ENCODE measurements at regions not wholly inside any gene's neighbourhood (a gene's known extent, or its start where the extent isn't known, plus 50 kb on each side); places are given as distances from the start of the nearest gene placed in this dataset.

- Mint-ChIP-seq H3K4me3 (no peak overlapping the region), H3K4me1 (no peaks in the 10 kb centered on the region), H3K27ac (no peak overlapping the region), H3K36me3 (no peaks in the 10 kb centered on the region), H3K27me3 (ENCODE audit: insufficient read depth, low read depth) (no peaks in the 10 kb centered on the region), H3K9me3 (no peaks in the 10 kb centered on the region)
- Histone ChIP-seq H3K27me3 (no peaks in the 10 kb centered on the region), H4K20me1 (ENCODE audit: low read depth) (no peaks in the 10 kb centered on the region), H3K36me3 (no peaks in the 10 kb centered on the region), H2AFZ (replicated peaks) (peak overlapping the region; percentile 37), H3F3A (ENCODE audit: low read depth) (no peaks in the 10 kb centered on the region), H3K4me2 (no peak overlapping the region), H3K9me3 (ENCODE audit: low read depth) (no peaks in the 10 kb centered on the region), H3K9ac (no peak overlapping the region), H3K79me2 (ENCODE audit: low read depth) (no peaks in the 10 kb centered on the region), H3K4me1 (no peaks in the 10 kb centered on the region), H3K27ac (no peak overlapping the region), H3K4me3 (no peak overlapping the region)
- TF ChIP-seq EZH2phosphoT487 (IDR thresholded peaks at IDR 0.05), result no peak
- no peak for TF ChIP-seq EZH2 (IDR thresholded peaks at IDR 0.05)
- no peak for TF ChIP-seq CTCF (IDR thresholded peaks at IDR 0.05)
- no peak for DNase-seq (ENCODE audit: low spot score)
These were observed 148.2 kb upstream of the RIPOR2 start for GRCh38 chr6:25083784-25084507.

- H3K4me3 Mint-ChIP-seq, result no peak overlapping the region
- H3K9me3 ChIP-seq (ENCODE audit: low read depth), result no peaks in the 10 kb centered on the region
- H3K9me3 Mint-ChIP-seq, result no peaks in the 10 kb centered on the region
- DNase-seq (ENCODE audit: low spot score), result no peak
- no peak overlapping the region for H3K4me3 ChIP-seq
- peak overlapping the region; percentile 37 for H2AFZ ChIP-seq (replicated peaks)
- H3K36me3 ChIP-seq, result no peaks in the 10 kb centered on the region
- H3K27me3 Mint-ChIP-seq (ENCODE audit: insufficient read depth, low read depth), result no peaks in the 10 kb centered on the region
- H3K27me3 ChIP-seq, result no peaks in the 10 kb centered on the region
- no peak overlapping the region for H3K4me2 ChIP-seq
- no peaks in the 10 kb centered on the region for H4K20me1 ChIP-seq (ENCODE audit: low read depth)
- no peaks in the 10 kb centered on the region for H3F3A ChIP-seq (ENCODE audit: low read depth)
- TF ChIP-seq EZH2 (IDR thresholded peaks at IDR 0.05) (no peak), CTCF (IDR thresholded peaks at IDR 0.05) (no peak)
- H3K27ac ChIP-seq, result no peak overlapping the region
- no peaks in the 10 kb centered on the region for H3K4me1 Mint-ChIP-seq
- no peak overlapping the region for H3K9ac ChIP-seq
- no peak overlapping the region for H3K27ac Mint-ChIP-seq
- H3K79me2 ChIP-seq (ENCODE audit: low read depth), result no peaks in the 10 kb centered on the region
- no peaks in the 10 kb centered on the region for H3K4me1 ChIP-seq
- H3K36me3 Mint-ChIP-seq, result no peaks in the 10 kb centered on the region
These were observed 148.7 kb upstream of the RIPOR2 start for GRCh38 chr6:25084508-25084833.

GRCh38 chr6:25085756-25086155, 150.0 kb upstream of the RIPOR2 start:
- H3F3A ChIP-seq (ENCODE audit: low read depth), result no peaks in the 10 kb centered on the region
- H3K4me3 Mint-ChIP-seq, result no peak overlapping the region
- H3K9me3 ChIP-seq (ENCODE audit: low read depth), result no peaks in the 10 kb centered on the region
- no peak overlapping the region for H3K4me2 ChIP-seq
- H3K9ac ChIP-seq, result no peak overlapping the region
- no peak overlapping the region for H2AFZ ChIP-seq (replicated peaks)
- no peaks in the 10 kb centered on the region for H3K36me3 Mint-ChIP-seq
- no peaks in the 10 kb centered on the region for H3K9me3 Mint-ChIP-seq
- DNase-seq (ENCODE audit: low spot score), result no peak
- no peak for TF ChIP-seq CTCF (IDR thresholded peaks at IDR 0.05)
- no peak for TF ChIP-seq EZH2phosphoT487 (IDR thresholded peaks at IDR 0.05)
- no peak for TF ChIP-seq EZH2 (IDR thresholded peaks at IDR 0.05)
- no peaks in the 10 kb centered on the region for H3K36me3 ChIP-seq
- H3K27ac ChIP-seq, result no peak overlapping the region
- no peaks in the 10 kb centered on the region for H4K20me1 ChIP-seq (ENCODE audit: low read depth)
- H3K4me1 ChIP-seq, result no peaks in the 10 kb centered on the region
- H3K27ac Mint-ChIP-seq, result no peak overlapping the region
- no peaks in the 10 kb centered on the region for H3K79me2 ChIP-seq (ENCODE audit: low read depth)
- no peak overlapping the region for H3K4me3 ChIP-seq
- no peaks in the 10 kb centered on the region for H3K27me3 ChIP-seq
- H3K4me1 Mint-ChIP-seq, result no peaks in the 10 kb centered on the region
- H3K27me3 Mint-ChIP-seq (ENCODE audit: insufficient read depth, low read depth), result no peaks in the 10 kb centered on the region

All from neural progenitor cell (in vitro differentiated cells).